ENCODE measurements at regions not wholly inside any gene's neighbourhood (a gene's known extent, or its start where the extent isn't known, plus 50 kb on each side); places are given as distances from the start of the nearest gene placed in this dataset.

GRCh38 chr7:125847692-125848091 lies 918.1 kb upstream of the POT1 start:
- H3K4me3 ChIP-seq = no peak overlapping the region
- H3K27me3 ChIP-seq = no peaks in the 10 kb centered on the region
- H3K36me3 ChIP-seq = no peaks in the 10 kb centered on the region
- H3K4me1 ChIP-seq = no peaks in the 10 kb centered on the region
- peaks cover 0 to 27% of the 10 kb centered on the region in 2 donors for H3K9me3 ChIP-seq
- DNase-seq (no peak), ATAC-seq (no peak)
- intact Hi-C loops (cut with DNase I) = no loop called here
- TF ChIP-seq CTCF (IDR thresholded peaks at IDR 0.05) = no peak
- no peak overlapping the region for H3K27ac ChIP-seq

- Histone ChIP-seq H3K4me1 (no peaks in the 10 kb centered on the region), H3K27me3 (no peaks in the 10 kb centered on the region)
- TF ChIP-seq CTCF (IDR thresholded peaks at IDR 0.05) = no peak
These were observed 917.4 kb upstream of the POT1 start for GRCh38 chr7:125847055-125847454.

GRCh38 chr7:125845686-125846085 lies 916.1 kb upstream of the POT1 start:
- no peak for ATAC-seq
- Histone ChIP-seq H3K4me3 (no peak overlapping the region), H3K27me3 (no peaks in the 10 kb centered on the region), H3K36me3 (no peaks in the 10 kb centered on the region), H3K4me1 (no peaks in the 10 kb centered on the region), H3K27ac (no peak overlapping the region), H3K9me3 (peaks cover 0 to 27% of the 10 kb centered on the region in 2 donors)
- DNase-seq = no peak
- intact Hi-C loops (cut with DNase I) = no loop called here
- no peak for TF ChIP-seq CTCF (IDR thresholded peaks at IDR 0.05)

More at GRCh38 chr7:125847055-125847454, 917.4 kb upstream of the POT1 start:
- DNase-seq = no peak
- no peak for ATAC-seq
- Histone ChIP-seq H3K36me3 (no peaks in the 10 kb centered on the region), H3K27ac (no peak overlapping the region), H3K9me3 (peaks cover 0 to 27% of the 10 kb centered on the region in 2 donors), H3K4me3 (no peak overlapping the region)
- intact Hi-C loops (cut with DNase I) = no loop called here

- DNase-seq (no peak), ATAC-seq (no peak)
- Histone ChIP-seq H3K4me1 (no peaks in the 10 kb centered on the region), H3K4me3 (no peak overlapping the region), H3K36me3 (no peaks in the 10 kb centered on the region), H3K27me3 (no peaks in the 10 kb centered on the region), H3K9me3 (peaks cover 0 to 25% of the 10 kb centered on the region in 2 donors), H3K27ac (no peak overlapping the region)
- intact Hi-C loops (cut with DNase I) = no loop called here
- no peak for TF ChIP-seq CTCF (IDR thresholded peaks at IDR 0.05)
These were observed 904.8 kb upstream of the POT1 start for GRCh38 chr7:125834421-125834820.

- no peak for TF ChIP-seq CTCF (IDR thresholded peaks at IDR 0.05)
- no peaks in the 10 kb centered on the region for H3K27me3 ChIP-seq
- DNase-seq = no peak
- no peak overlapping the region for H3K4me3 ChIP-seq
- H3K9me3 ChIP-seq = peaks cover 0 to 26% of the 10 kb centered on the region in 2 donors
- H3K4me1 ChIP-seq = no peaks in the 10 kb centered on the region
- no peak overlapping the region for H3K27ac ChIP-seq
- ATAC-seq = no peak
- intact Hi-C loops (cut with DNase I) = no loop called here
- no peaks in the 10 kb centered on the region for H3K36me3 ChIP-seq
These were observed 904.2 kb upstream of the POT1 start for GRCh38 chr7:125833839-125834238.
